SK-N-SH treated with all-trans-retinoic acid at 6 μM for 48 hours (cell line): ENCODE measurements at regions not wholly inside any gene's neighbourhood (a gene's known extent, or its start where the extent isn't known, plus 50 kb on each side); places are given as distances from the start of the nearest gene placed in this dataset.

Experiments
- PPARA ChIP-seq: fragments of 250-450 bp; sonication (Bioruptor Pico); IDR thresholded peaks from 2 replicates; pipeline ENCODE4 v1.5.0; 2020; ENCODE audit warnings: mild to moderate bottlenecking, borderline replicate concordance
- RARB ChIP-seq: fragments of 250-450 bp; sonication (Bioruptor Pico); IDR thresholded peaks from 2 replicates; pipeline ENCODE4 v1.8.0; 2021; ENCODE audit warnings: mild to moderate bottlenecking, moderate library complexity
- SNAI2 ChIP-seq: fragments of 250-450 bp; sonication (Bioruptor Pico); IDR thresholded peaks from 2 replicates; pipeline ENCODE4 v1.5.0; 2020; ENCODE audit warnings: mild to moderate bottlenecking, moderate library complexity
- ZFP3 ChIP-seq: fragments of 250-450 bp; sonication (Bioruptor Pico); IDR thresholded peaks from 2 replicates; pipeline ENCODE4 v1.5.0; 2020; ENCODE audit warnings: mild to moderate bottlenecking, moderate library complexity
- TF ChIP-seq, protein P1 (sequence below): fragments of 250-450 bp; sonication (Bioruptor Pico); IDR thresholded peaks from 2 replicates; pipeline ENCODE4 v1.5.1; 2020; ENCODE audit warnings: low read depth, mild to moderate bottlenecking, moderate library complexity
- TF ChIP-seq, protein P2 (sequence below): fragments of 250-450 bp; sonication (Bioruptor Pico); IDR thresholded peaks from 2 replicates; pipeline ENCODE4 v1.8.0; 2020; ENCODE audit warnings: mild to moderate bottlenecking, moderate library complexity, borderline replicate concordance

DNA sequence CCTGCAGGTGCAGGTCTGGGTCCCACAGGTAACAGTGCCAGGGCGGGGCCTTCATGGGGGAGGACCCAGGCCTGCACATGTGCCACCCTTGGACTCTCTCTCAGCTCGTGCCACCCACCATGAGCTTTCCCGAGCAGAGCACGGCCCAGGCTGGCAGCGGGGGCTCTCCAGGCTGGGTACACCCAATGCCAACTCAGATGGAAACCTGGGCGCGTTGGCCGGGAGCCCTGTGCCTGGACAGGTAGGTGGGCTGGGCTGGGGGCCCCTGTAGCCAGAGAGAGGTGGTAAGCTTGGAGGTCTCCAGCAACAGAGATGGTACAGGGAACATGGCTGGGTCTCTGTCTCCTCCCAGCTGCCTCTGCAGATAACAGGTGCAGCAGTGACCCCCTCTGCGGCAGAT lies 69.9 kb upstream of the ADARB2 start:
- no peak for TF ChIP-seq ZFP3 (CRISPR knock-in tag)
- TF ChIP-seq SNAI2 (CRISPR knock-in tag) = no peak
- TF ChIP-seq, protein P1, sequence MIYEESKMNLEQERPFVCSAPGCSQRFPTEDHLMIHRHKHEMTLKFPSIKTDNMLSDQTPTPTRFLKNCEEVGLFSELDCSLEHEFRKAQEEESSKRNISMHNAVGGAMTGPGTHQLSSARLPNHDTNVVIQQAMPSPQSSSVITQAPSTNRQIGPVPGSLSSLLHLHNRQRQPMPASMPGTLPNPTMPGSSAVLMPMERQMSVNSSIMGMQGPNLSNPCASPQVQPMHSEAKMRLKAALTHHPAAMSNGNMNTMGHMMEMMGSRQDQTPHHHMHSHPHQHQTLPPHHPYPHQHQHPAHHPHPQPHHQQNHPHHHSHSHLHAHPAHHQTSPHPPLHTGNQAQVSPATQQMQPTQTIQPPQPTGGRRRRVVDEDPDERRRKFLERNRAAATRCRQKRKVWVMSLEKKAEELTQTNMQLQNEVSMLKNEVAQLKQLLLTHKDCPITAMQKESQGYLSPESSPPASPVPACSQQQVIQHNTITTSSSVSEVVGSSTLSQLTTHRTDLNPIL (CRISPR knock-in tag) = no peak
- TF ChIP-seq, protein P2, sequence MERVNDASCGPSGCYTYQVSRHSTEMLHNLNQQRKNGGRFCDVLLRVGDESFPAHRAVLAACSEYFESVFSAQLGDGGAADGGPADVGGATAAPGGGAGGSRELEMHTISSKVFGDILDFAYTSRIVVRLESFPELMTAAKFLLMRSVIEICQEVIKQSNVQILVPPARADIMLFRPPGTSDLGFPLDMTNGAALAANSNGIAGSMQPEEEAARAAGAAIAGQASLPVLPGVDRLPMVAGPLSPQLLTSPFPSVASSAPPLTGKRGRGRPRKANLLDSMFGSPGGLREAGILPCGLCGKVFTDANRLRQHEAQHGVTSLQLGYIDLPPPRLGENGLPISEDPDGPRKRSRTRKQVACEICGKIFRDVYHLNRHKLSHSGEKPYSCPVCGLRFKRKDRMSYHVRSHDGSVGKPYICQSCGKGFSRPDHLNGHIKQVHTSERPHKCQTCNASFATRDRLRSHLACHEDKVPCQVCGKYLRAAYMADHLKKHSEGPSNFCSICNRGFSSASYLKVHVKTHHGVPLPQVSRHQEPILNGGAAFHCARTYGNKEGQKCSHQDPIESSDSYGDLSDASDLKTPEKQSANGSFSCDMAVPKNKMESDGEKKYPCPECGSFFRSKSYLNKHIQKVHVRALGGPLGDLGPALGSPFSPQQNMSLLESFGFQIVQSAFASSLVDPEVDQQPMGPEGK (CRISPR knock-in tag) = no peak
- no peak for TF ChIP-seq RARB
- no peak for TF ChIP-seq PPARA (CRISPR knock-in tag)
